H1 (cell line): ENCODE measurements at regions not wholly inside any gene's neighbourhood (a gene's known extent, or its start where the extent isn't known, plus 50 kb on each side); places are given as distances from the start of the nearest gene placed in this dataset.

Experiments
- CTCF ChIA-PET: fragments of 300-600 bp; sonication (Branson Sonifier 250); formaldehyde crosslinking; loops from one replicate; lab custom pipeline; 2021; ENCODE audit not compliant: partially characterized antibody; lab: Charles Lee
- POLR2A ChIA-PET: fragments of 300-600 bp; sonication (Branson Sonifier 250); formaldehyde crosslinking; loops from one replicate; lab custom pipeline; 2021; ENCODE audit warnings: inconsistent platforms; ENCODE audit not compliant: partially characterized antibody; lab: Charles Lee
- DNase-seq, 2 experiments: peaks; one replicate each; pipeline versions ENCODE4 v3.0.0 to v3.0.0-alpha.2; 2010 to 2022; ENCODE audit warnings: low spot score in 2 of 2, low read depth in 1 of 2, mixed read lengths in 1 of 2
- FAIRE-seq: peaks from 2 replicates; lab custom pipeline; 2011; peaks lifted over from hg19 to GRCh38; lab: Jason Lieb, UNC
- H2AFZ ChIP-seq: 2 replicates; pipeline ENCODE4 v1.8.1; 2012; ENCODE audit warnings: low read length, inconsistent platforms
- H2AK5ac ChIP-seq: 2 replicates; pipeline ENCODE4 v1.6.1; 2013; ENCODE audit warnings: low read depth, low read length
- H2BK120ac ChIP-seq: replicated peaks from 2 replicates; pipeline ENCODE3; 2013; ENCODE audit warnings: low read depth, low read length, inconsistent platforms
- H2BK12ac ChIP-seq: 2 replicates; pipeline ENCODE4 v1.6.1; 2013; ENCODE audit warnings: low read depth, low read length
- H2BK15ac ChIP-seq: 2 replicates; pipeline ENCODE4 v1.6.1; 2013; ENCODE audit warnings: low read length
- H2BK20ac ChIP-seq: 2 replicates; pipeline ENCODE4 v1.6.1; 2013; ENCODE audit warnings: low read length
- H2BK5ac ChIP-seq: 2 replicates; pipeline ENCODE4 v1.6.1; 2013; ENCODE audit warnings: low read depth, low read length
- H3K14ac ChIP-seq: 2 replicates; pipeline ENCODE4 v1.6.1; 2013; ENCODE audit warnings: inconsistent platforms; ENCODE audit not compliant: insufficient read length
- H3K18ac ChIP-seq: 2 replicates; pipeline ENCODE4 v1.6.1; 2013; ENCODE audit warnings: low read length; ENCODE audit errors: extremely low read depth
- H3K23ac ChIP-seq: 2 replicates; pipeline ENCODE4 v1.6.1; 2013; ENCODE audit warnings: inconsistent platforms; ENCODE audit not compliant: insufficient read length
- H3K23me2 ChIP-seq: 2 replicates; pipeline ENCODE4 v1.6.1; 2013; ENCODE audit warnings: low read depth, low read length
- H3K27ac ChIP-seq: 2 replicates; pipeline ENCODE4 v1.6.1; 2011; ENCODE audit warnings: low read depth, low read length, inconsistent platforms
- H3K27me3 ChIP-seq, 4 experiments: replicated peaks in 1 of 4; 1 replicate in 1 of 4; 2 replicates in 3 of 4; pipeline versions ENCODE4 v1.6.1 to v1.8.1; 2011 to 2013; ENCODE audit warnings: low read length in 3 of 4, mild to moderate bottlenecking in 3 of 4, inconsistent platforms in 2 of 4, mixed read lengths in 2 of 4, moderate library complexity in 1 of 4; ENCODE audit not compliant: control insufficient read depth in 3 of 4, insufficient read depth in 3 of 4; ENCODE audit errors: extremely low read depth in 1 of 4
- H3K36me3 ChIP-seq, 4 experiments: 2 replicates each; pipeline versions ENCODE4 v1.6.1 to v1.8.1; 2011 to 2013; ENCODE audit warnings: mild to moderate bottlenecking in 4 of 4, low read length in 3 of 4, moderate library complexity in 2 of 4, control low read depth in 1 of 4, inconsistent platforms in 1 of 4; ENCODE audit not compliant: insufficient read depth in 4 of 4, control insufficient read depth in 2 of 4
- H3K4ac ChIP-seq: replicated peaks from 2 replicates; pipeline ENCODE3; 2013; ENCODE audit warnings: low read length, low read depth, mixed read lengths, inconsistent platforms; ENCODE audit not compliant: insufficient read length
- H3K4me1 ChIP-seq, 4 experiments: replicated peaks in 1 of 4; 1 replicate in 1 of 4; 2 replicates in 3 of 4; pipeline versions ENCODE4 v1.6.1 to v1.8.1; 2011 to 2013; ENCODE audit warnings: low read length in 3 of 4, inconsistent platforms in 2 of 4, mixed read lengths in 1 of 4; ENCODE audit not compliant: insufficient read depth in 4 of 4, control insufficient read depth in 3 of 4
- H3K4me2 ChIP-seq, 2 experiments: 2 replicates each; pipeline versions ENCODE4 v1.6.1 to v1.8.1; 2011 to 2013; ENCODE audit warnings: low read depth in 2 of 2, low read length in 2 of 2, control low read depth in 1 of 2, inconsistent platforms in 1 of 2, mild to moderate bottlenecking in 1 of 2; ENCODE audit not compliant: insufficient read depth in 1 of 2
- H3K4me3 ChIP-seq, 4 experiments: fragments of 200-600, 300-600 bp in 1 of 4; sonication (generic), shearing (Covaris generic), sonication (Bioruptor Twin) in 1 of 4; 2 replicates each; pipeline versions ENCODE4 v1.5.1 to v1.8.1; 2011 to 2016; ENCODE audit warnings: low read length in 4 of 4, low read depth in 3 of 4, control low read depth in 2 of 4, inconsistent platforms in 2 of 4, mild to moderate bottlenecking in 2 of 4, mixed read lengths in 1 of 4, moderate library complexity in 1 of 4; ENCODE audit not compliant: insufficient read depth in 2 of 4; ENCODE audit errors: extremely low read depth in 1 of 4
- H3K56ac ChIP-seq: replicated peaks from 2 replicates; pipeline ENCODE3; 2013; ENCODE audit warnings: low read depth, mild to moderate bottlenecking, mixed read lengths, low read length, inconsistent platforms; ENCODE audit not compliant: insufficient read length
- H3K79me1 ChIP-seq: 2 replicates; pipeline ENCODE4 v1.6.1; 2013; ENCODE audit warnings: low read depth, low read length, control low read depth
- H3K79me2 ChIP-seq, 2 experiments: 2 replicates each; pipeline versions ENCODE4 v1.6.1 to v1.8.1; 2012 to 2013; ENCODE audit warnings: low read length in 2 of 2, mild to moderate bottlenecking in 2 of 2, inconsistent platforms in 1 of 2; ENCODE audit not compliant: insufficient read depth in 2 of 2, control insufficient read depth in 1 of 2
- H3K9ac ChIP-seq, 4 experiments: replicated peaks in 1 of 4; 1 replicate in 1 of 4; 2 replicates in 3 of 4; pipeline versions ENCODE4 v1.6.1 to v1.8.1; 2011 to 2013; ENCODE audit warnings: low read depth in 3 of 4, low read length in 3 of 4, control low read depth in 2 of 4, mild to moderate bottlenecking in 2 of 4, moderate library complexity in 2 of 4, inconsistent platforms in 1 of 4; ENCODE audit errors: extremely low read depth in 1 of 4
- H3K9me3 ChIP-seq, 2 experiments: 2 replicates each; pipeline versions ENCODE4 v1.6.1 to v1.8.1; 2012 to 2013; ENCODE audit warnings: mild to moderate bottlenecking in 2 of 2, moderate library complexity in 2 of 2, control low read depth in 1 of 2, inconsistent platforms in 1 of 2, low read depth in 1 of 2, low read length in 1 of 2, mixed read lengths in 1 of 2; ENCODE audit not compliant: insufficient read depth in 2 of 2
- H4K20me1 ChIP-seq, 2 experiments: replicated peaks in 1 of 2; 2 replicates each; pipeline versions ENCODE3 to v1.8.1; 2011 to 2013; ENCODE audit warnings: inconsistent platforms in 2 of 2, low read length in 2 of 2, mild to moderate bottlenecking in 1 of 2; ENCODE audit not compliant: insufficient read depth in 2 of 2, control insufficient read depth in 1 of 2
- H4K5ac ChIP-seq: 2 replicates; pipeline ENCODE4 v1.6.1; 2013; ENCODE audit warnings: low read length, low read depth, mixed read lengths, inconsistent platforms; ENCODE audit not compliant: insufficient read length
- H4K8ac ChIP-seq: 2 replicates; pipeline ENCODE4 v1.8.0; 2013; ENCODE audit warnings: mild to moderate bottlenecking, moderate library complexity, low read length, inconsistent platforms; ENCODE audit not compliant: insufficient read depth; ENCODE audit errors: extremely low read depth
- H4K91ac ChIP-seq: replicated peaks from 2 replicates; pipeline ENCODE3; 2013; ENCODE audit warnings: low read length, mixed read lengths, inconsistent platforms; ENCODE audit not compliant: insufficient read length
- ATF3 ChIP-seq: IDR thresholded peaks from 2 replicates; pipeline ENCODE4 v1.6.1; 2011; ENCODE audit warnings: low read depth, mild to moderate bottlenecking, low read length; ENCODE audit not compliant: insufficient read depth
- BRCA1 ChIP-seq: IDR thresholded peaks from 2 replicates; pipeline ENCODE4 v1.6.1; 2012; ENCODE audit warnings: low read depth, low read length, improper control_type of control experiment
- CHD1 ChIP-seq: IDR thresholded peaks from 2 replicates; pipeline ENCODE4 v1.6.1; 2012; ENCODE audit warnings: low read depth, low read length, improper control_type of control experiment
- E2F6 ChIP-seq: IDR thresholded peaks from 2 replicates; pipeline ENCODE4 v1.6.1; 2012; ENCODE audit warnings: inconsistent platforms
- GTF2F1 ChIP-seq: IDR thresholded peaks from 2 replicates; pipeline ENCODE4 v1.6.1; 2012; ENCODE audit warnings: low read depth, low read length, improper control_type of control experiment, borderline replicate concordance
- HDAC2 ChIP-seq, 2 experiments: fragments of 300-600 bp in 1 of 2; sonication (generic) in 1 of 2; IDR thresholded peaks; 2 replicates each; pipeline ENCODE4 v1.6.1; 2011 to 2012; ENCODE audit warnings: low read depth in 2 of 2, low read length in 2 of 2, mild to moderate bottlenecking in 2 of 2, moderate library complexity in 2 of 2, borderline replicate concordance in 1 of 2, inconsistent platforms in 1 of 2
- KDM4A ChIP-seq: IDR thresholded peaks from one replicate; pipeline ENCODE4 v1.7.1; 2012; ENCODE audit warnings: low read depth, mild to moderate bottlenecking, moderate library complexity, low read length, inconsistent platforms; ENCODE audit not compliant: severe bottlenecking
- POLR2AphosphoS5 ChIP-seq: IDR thresholded peaks from 2 replicates; pipeline ENCODE4 v1.6.1; 2011; ENCODE audit warnings: low read depth, low read length
- RAD21 ChIP-seq, 2 experiments: IDR thresholded peaks in 1 of 2; conservative IDR thresholded peaks in 1 of 2; 2 replicates each; pipeline ENCODE4 v1.6.1; 2011; ENCODE audit warnings: low read depth in 2 of 2, low read length in 2 of 2, improper control_type of control experiment in 1 of 2, inconsistent platforms in 1 of 2, mild to moderate bottlenecking in 1 of 2, moderate library complexity in 1 of 2
- SIN3A ChIP-seq, 2 experiments: IDR thresholded peaks in 1 of 2; conservative IDR thresholded peaks in 1 of 2; 2 replicates each; pipeline ENCODE4 v1.6.1; 2011 to 2012; ENCODE audit warnings: low read length in 2 of 2, improper control_type of control experiment in 1 of 2, low read depth in 1 of 2, mild to moderate bottlenecking in 1 of 2
- TAF7 ChIP-seq: optimal IDR thresholded peaks from 2 replicates; pipeline ENCODE3; 2011; ENCODE audit warnings: low read depth, mild to moderate bottlenecking, inconsistent platforms, low read length, moderate library complexity, borderline replicate concordance
- TEAD4 ChIP-seq: IDR thresholded peaks from 2 replicates; pipeline ENCODE4 v1.6.1; 2012; ENCODE audit warnings: low read depth, low read length, inconsistent platforms, mixed read lengths
- WGBS, 2 experiments: shearing (Covaris generic) in 1 of 2; methylation state at CpG; one replicate each; pipeline versions ENCODE4 v1.1.6 to v1.1.7; 2013 to 2015; ENCODE audit warnings: low lambda C conversion rate in 2 of 2, mixed read lengths in 2 of 2, inconsistent platforms in 1 of 2, low coverage in 1 of 2, missing lambda C conversion rate in 1 of 2; ENCODE audit not compliant: insufficient replicate concordance in 2 of 2, insufficient coverage in 1 of 2, insufficient read length in 1 of 2; ENCODE audit errors: extremely low coverage in 1 of 2, missing lambda C conversion rate in 1 of 2; 5-methylcytosine and 5-hydroxymethylcytosine counted together

GRCh38 chr1:58346036-58346355, 200.5 kb downstream of the OMA1 start:
- H3K14ac ChIP-seq = no peak overlapping the region
- H3K27ac ChIP-seq = no peak overlapping the region
- no peaks in the 10 kb centered on the region for H3K9me3 ChIP-seq
- no peak overlapping the region for H3K4me3 ChIP-seq
- H4K91ac ChIP-seq = peak overlapping the region; percentile 3
- H2BK20ac ChIP-seq = no peak overlapping the region
- FAIRE-seq = no peak
- peak overlapping the region; percentile 49; the same call in 1 of the 2 replicates for H2BK5ac ChIP-seq
- H3K56ac ChIP-seq = no peak overlapping the region
- peak overlapping the region; percentile 84 for H2BK120ac ChIP-seq
- no peak overlapping the region for H2AK5ac ChIP-seq
- peak overlapping the region in 1 of 2 experiments; percentile 53; a peak in 1 of 4 replicates for H3K4me2 ChIP-seq
- no peaks in the 10 kb centered on the region; the same call in 1 of the 2 replicates for H3K23me2 ChIP-seq
- 90% methylated on average over 7 of the region's 7 CpGs; no CpG with 5 or more reads in 1 of the 2 experiments for WGBS, 2 experiments
- H3K4me1 ChIP-seq = peaks cover 2 to 13% (median 9%) of the 10 kb centered on the region in 4 experiments; a peak in 3 of 7 replicates
- H3K9ac ChIP-seq = no peak overlapping the region
- POLR2A ChIA-PET = no interaction called here
- H2BK15ac ChIP-seq = no peak overlapping the region
- no peaks in the 10 kb centered on the region for H4K20me1 ChIP-seq
- H2BK12ac ChIP-seq = peak overlapping the region; percentile 51; the same call in 1 of the 2 replicates
- no peaks in the 10 kb centered on the region for H3K27me3 ChIP-seq
- no peaks in the 10 kb centered on the region for H3K79me2 ChIP-seq
- H3K23ac ChIP-seq = no peak overlapping the region
- CTCF ChIA-PET = interaction anchor here (0.8 to 1.7 kb wide), 7 partner anchors 10 to 94 kb away, joined by 3 to 5 read pairs (median 4); no protein-coding TSS in a partner anchor
- no peak for DNase-seq
- peak overlapping the region; percentile 36; the same call in 1 of the 2 replicates for H2AFZ ChIP-seq
- no peaks in the 10 kb centered on the region for H3K36me3 ChIP-seq
- H3K18ac ChIP-seq = no peak overlapping the region
- no peak overlapping the region for H4K5ac ChIP-seq
- H3K4ac ChIP-seq = no peak overlapping the region
- H3K79me1 ChIP-seq = no peaks in the 10 kb centered on the region
- no peak overlapping the region for H4K8ac ChIP-seq
- TF ChIP-seq E2F6 (no peak), ATF3 (no peak), TAF7 (no peak), KDM4A (no peak), BRCA1 (no peak), HDAC2 (IDR thresholded peaks at IDR 0.05; ENCODE audit: borderline replicate concordance in 1 of 2, low read depth in 2 of 2, low read length in 2 of 2) (no peak), SIN3A (conservative IDR thresholded peaks at IDR 0.05 in 1 of 2, IDR thresholded peaks at IDR 0.05 in 1 of 2; ENCODE audit: low read depth in 1 of 2, low read length in 2 of 2) (no peak), POLR2AphosphoS5 (no peak), RAD21 (IDR thresholded peaks at IDR 0.05 in 1 of 2, conservative IDR thresholded peaks at IDR 0.05 in 1 of 2; ENCODE audit: low read depth in 2 of 2, low read length in 2 of 2) (no peak), TEAD4 (no peak), CHD1 (no peak), GTF2F1 (no peak)
